ENCODE measurements at regions not wholly inside any gene's neighbourhood (a gene's known extent, or its start where the extent isn't known, plus 50 kb on each side); places are given as distances from the start of the nearest gene placed in this dataset.

DNA sequence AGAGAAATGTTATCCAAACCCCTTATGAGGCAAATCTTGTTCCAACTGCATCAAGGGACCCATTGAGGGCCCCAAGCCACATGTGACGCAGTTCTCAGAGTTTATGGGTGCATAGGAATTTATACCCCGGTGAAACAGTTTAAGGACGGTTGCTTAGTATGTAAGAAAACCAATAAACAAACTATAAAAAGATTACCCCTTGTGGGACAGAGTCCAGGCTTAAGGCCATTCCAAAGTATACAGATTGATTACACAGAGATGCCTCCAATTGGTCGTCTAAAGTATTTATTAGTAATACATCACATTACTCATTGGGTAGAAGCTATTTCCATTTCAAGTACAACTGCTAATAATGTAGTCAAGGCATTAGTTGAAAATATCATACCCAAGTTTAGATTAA, 885.0 kb upstream of the MDGA2 start:
- Mint-ChIP-seq H3K4me1 (ENCODE audit: low read depth, unreplicated experiment) (no peaks in the 10 kb centered on the region), H3K27ac (ENCODE audit: unreplicated experiment) (no peak overlapping the region), H3K27me3 (ENCODE audit: unreplicated experiment) (no peaks in the 10 kb centered on the region), H3K9me3 (ENCODE audit: unreplicated experiment) (peaks cover 7% of the 10 kb centered on the region), H3K4me3 (ENCODE audit: unreplicated experiment) (no peak overlapping the region), H3K36me3 (ENCODE audit: unreplicated experiment) (peaks cover 13% of the 10 kb centered on the region)
- no peak for DNase-seq
- TF ChIP-seq, protein P1, sequence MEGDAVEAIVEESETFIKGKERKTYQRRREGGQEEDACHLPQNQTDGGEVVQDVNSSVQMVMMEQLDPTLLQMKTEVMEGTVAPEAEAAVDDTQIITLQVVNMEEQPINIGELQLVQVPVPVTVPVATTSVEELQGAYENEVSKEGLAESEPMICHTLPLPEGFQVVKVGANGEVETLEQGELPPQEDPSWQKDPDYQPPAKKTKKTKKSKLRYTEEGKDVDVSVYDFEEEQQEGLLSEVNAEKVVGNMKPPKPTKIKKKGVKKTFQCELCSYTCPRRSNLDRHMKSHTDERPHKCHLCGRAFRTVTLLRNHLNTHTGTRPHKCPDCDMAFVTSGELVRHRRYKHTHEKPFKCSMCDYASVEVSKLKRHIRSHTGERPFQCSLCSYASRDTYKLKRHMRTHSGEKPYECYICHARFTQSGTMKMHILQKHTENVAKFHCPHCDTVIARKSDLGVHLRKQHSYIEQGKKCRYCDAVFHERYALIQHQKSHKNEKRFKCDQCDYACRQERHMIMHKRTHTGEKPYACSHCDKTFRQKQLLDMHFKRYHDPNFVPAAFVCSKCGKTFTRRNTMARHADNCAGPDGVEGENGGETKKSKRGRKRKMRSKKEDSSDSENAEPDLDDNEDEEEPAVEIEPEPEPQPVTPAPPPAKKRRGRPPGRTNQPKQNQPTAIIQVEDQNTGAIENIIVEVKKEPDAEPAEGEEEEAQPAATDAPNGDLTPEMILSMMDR (IDR thresholded peaks at IDR 0.05; ENCODE audit: partially characterized antibody, unreplicated experiment) = no peak

DNA sequence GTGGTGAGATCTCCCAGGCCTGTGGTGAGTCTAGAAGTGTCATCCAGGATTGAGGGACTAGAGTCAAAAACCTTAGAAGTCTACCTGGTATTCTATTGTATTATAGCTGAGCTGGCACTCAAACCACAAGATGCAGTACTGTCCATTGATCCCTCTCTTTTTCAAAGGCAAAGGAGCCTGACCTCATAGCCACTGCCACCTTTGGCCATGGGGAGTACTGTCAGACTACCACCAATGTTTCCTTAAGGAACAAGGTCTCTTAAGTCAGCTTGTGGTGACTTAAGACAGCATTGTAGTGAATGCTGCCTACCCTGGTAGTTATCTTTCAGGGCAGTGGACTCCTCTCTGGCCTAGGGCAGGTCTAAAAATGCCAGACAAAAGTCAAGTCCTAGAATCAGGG, 878.0 kb upstream of the MDGA2 start:
- no peak overlapping the region for H3K27ac Mint-ChIP-seq (ENCODE audit: unreplicated experiment)
- H3K4me1 Mint-ChIP-seq (ENCODE audit: low read depth, unreplicated experiment) = no peaks in the 10 kb centered on the region
- TF ChIP-seq, protein P1 (IDR thresholded peaks at IDR 0.05; ENCODE audit: partially characterized antibody, unreplicated experiment) = no peak
- no peaks in the 10 kb centered on the region for H3K36me3 Mint-ChIP-seq (ENCODE audit: unreplicated experiment)
- no peak overlapping the region for H3K4me3 Mint-ChIP-seq (ENCODE audit: unreplicated experiment)
- DNase-seq = no peak
- H3K27me3 Mint-ChIP-seq (ENCODE audit: unreplicated experiment) = no peaks in the 10 kb centered on the region
- no peaks in the 10 kb centered on the region for H3K9me3 Mint-ChIP-seq (ENCODE audit: unreplicated experiment)

DNA sequence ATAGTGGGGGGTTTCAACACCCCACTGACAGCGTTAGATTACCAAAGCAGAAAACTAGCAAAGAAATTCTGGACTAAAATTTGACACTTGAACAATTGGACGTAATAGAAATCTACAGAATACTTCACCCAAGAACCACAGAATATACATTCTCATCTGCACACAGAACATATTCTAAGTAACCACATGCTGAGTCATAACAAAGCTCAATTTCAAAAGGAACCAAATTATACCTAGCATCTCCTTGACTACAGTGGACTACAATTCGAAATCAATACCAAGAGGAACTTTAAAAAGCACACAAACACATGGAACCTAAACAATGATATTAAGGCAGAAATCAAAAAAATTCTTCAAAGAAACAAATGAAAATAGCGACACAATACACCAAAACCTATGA, 871.6 kb upstream of the MDGA2 start:
- no peak overlapping the region for H3K27ac Mint-ChIP-seq (ENCODE audit: unreplicated experiment)
- no peak for DNase-seq
- H3K36me3 Mint-ChIP-seq (ENCODE audit: unreplicated experiment) = no peaks in the 10 kb centered on the region
- H3K4me3 Mint-ChIP-seq (ENCODE audit: unreplicated experiment) = no peak overlapping the region
- H3K9me3 Mint-ChIP-seq (ENCODE audit: unreplicated experiment) = no peaks in the 10 kb centered on the region
- TF ChIP-seq, protein P1 (IDR thresholded peaks at IDR 0.05; ENCODE audit: partially characterized antibody, unreplicated experiment) = no peak
- no peaks in the 10 kb centered on the region for H3K27me3 Mint-ChIP-seq (ENCODE audit: unreplicated experiment)
- H3K4me1 Mint-ChIP-seq (ENCODE audit: low read depth, unreplicated experiment) = no peaks in the 10 kb centered on the region

DNA sequence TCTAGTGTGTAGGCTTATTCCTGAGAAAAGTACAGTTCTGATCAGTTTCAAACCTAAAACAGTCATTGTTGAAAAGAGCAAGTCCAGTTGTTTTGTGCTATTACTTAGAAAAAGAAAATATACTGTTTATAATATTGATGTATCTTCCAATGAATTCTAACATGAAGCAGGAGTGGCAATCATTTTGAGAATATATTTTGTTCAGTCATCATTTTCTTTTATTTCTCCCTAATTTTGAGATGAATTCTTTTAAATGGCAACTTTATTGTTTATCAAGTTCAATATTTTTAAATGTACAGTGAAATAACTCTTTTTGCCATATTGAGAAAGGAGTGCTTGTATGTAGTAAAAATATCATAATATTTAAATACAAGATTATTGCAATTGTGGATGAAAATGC, 862.2 kb upstream of the MDGA2 start:
- Mint-ChIP-seq H3K4me3 (ENCODE audit: unreplicated experiment) (no peak overlapping the region), H3K27me3 (ENCODE audit: unreplicated experiment) (no peaks in the 10 kb centered on the region), H3K9me3 (ENCODE audit: unreplicated experiment) (no peaks in the 10 kb centered on the region), H3K36me3 (ENCODE audit: unreplicated experiment) (no peaks in the 10 kb centered on the region), H3K27ac (ENCODE audit: unreplicated experiment) (no peak overlapping the region), H3K4me1 (ENCODE audit: low read depth, unreplicated experiment) (no peaks in the 10 kb centered on the region)
- TF ChIP-seq, protein P1 (IDR thresholded peaks at IDR 0.05; ENCODE audit: partially characterized antibody, unreplicated experiment) = no peak
- no peak for DNase-seq

DNA sequence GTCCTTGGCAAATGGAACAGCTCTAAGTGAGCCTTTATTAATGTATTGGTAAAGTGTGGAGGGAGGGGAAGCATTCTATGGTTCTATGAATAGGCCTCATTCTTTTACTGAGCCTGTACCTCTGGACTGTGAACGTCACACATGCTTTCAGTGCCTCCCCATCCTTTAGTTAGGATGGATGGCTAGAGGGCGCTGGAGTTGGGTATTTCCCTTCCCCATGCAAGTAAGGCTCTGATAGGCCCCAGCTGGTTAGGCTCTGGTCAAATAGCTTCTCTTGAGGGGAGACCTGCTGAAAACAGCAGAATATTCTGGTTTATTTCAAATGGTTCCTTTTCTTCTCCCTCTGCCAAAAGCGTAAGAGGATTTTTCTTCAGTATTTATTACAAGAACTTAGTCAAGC, 860.9 kb upstream of the MDGA2 start:
- DNase-seq = peak; percentile 35
- Mint-ChIP-seq H3K4me1 (ENCODE audit: low read depth, unreplicated experiment) (no peaks in the 10 kb centered on the region), H3K36me3 (ENCODE audit: unreplicated experiment) (no peaks in the 10 kb centered on the region)

More for the DNA sequence above, 860.9 kb upstream of the MDGA2 start:
- Mint-ChIP-seq H3K27me3 (ENCODE audit: unreplicated experiment) (no peaks in the 10 kb centered on the region), H3K27ac (ENCODE audit: unreplicated experiment) (no peak overlapping the region), H3K4me3 (ENCODE audit: unreplicated experiment) (no peak overlapping the region), H3K9me3 (ENCODE audit: unreplicated experiment) (no peaks in the 10 kb centered on the region)
- TF ChIP-seq, protein P1 (IDR thresholded peaks at IDR 0.05; ENCODE audit: partially characterized antibody, unreplicated experiment) = no peak

All from glutamatergic neuron (in vitro differentiated cells).